HG03354 (cell line): ENCODE measurements at regions not wholly inside any gene's neighbourhood (a gene's known extent, or its start where the extent isn't known, plus 50 kb on each side); places are given as distances from the start of the nearest gene placed in this dataset.

Experiments used
- ATAC-seq: cut with Tn5 transposase; IDR thresholded peaks from one replicate; pipeline ENCODE4 v1.9.1; 2021; ENCODE audit warnings: mild to moderate bottlenecking; ENCODE audit not compliant: unreplicated experiment, poor library complexity, severe bottlenecking

GRCh38 chr3:95609411-95609810, 1205.0 kb upstream of the EPHA6 start:
- no peak for ATAC-seq

GRCh38 chr3:95612611-95613010, 1201.8 kb upstream of the EPHA6 start:
- ATAC-seq: no peak

GRCh38 chr3:95613993-95614392, 1200.4 kb upstream of the EPHA6 start:
- ATAC-seq: no peak

- ATAC-seq: no peak
Measured at GRCh38 chr3:95615592-95616310, 1198.6 kb upstream of the EPHA6 start.

GRCh38 chr3:95626107-95626506, 1188.3 kb upstream of the EPHA6 start:
- no peak for ATAC-seq

GRCh38 chr3:95627293-95627692, 1187.1 kb upstream of the EPHA6 start:
- no peak for ATAC-seq

GRCh38 chr3:95627697-95628096, 1186.7 kb upstream of the EPHA6 start:
- ATAC-seq: no peak

GRCh38 chr3:95629802-95630201, 1184.6 kb upstream of the EPHA6 start:
- ATAC-seq: no peak

- no peak for ATAC-seq
Measured at GRCh38 chr3:95645291-95645690, 1169.1 kb upstream of the EPHA6 start.

GRCh38 chr3:95654570-95655362, 1159.6 kb upstream of the EPHA6 start:
- ATAC-seq: no peak

- ATAC-seq: no peak
Measured at GRCh38 chr3:95655363-95655986, 1158.9 kb upstream of the EPHA6 start.

GRCh38 chr3:95670765-95671164, 1143.6 kb upstream of the EPHA6 start:
- no peak for ATAC-seq

- ATAC-seq: no peak
Measured at GRCh38 chr3:95673215-95673614, 1141.2 kb upstream of the EPHA6 start.

GRCh38 chr3:95705786-95706418, 1108.5 kb upstream of the EPHA6 start:
- ATAC-seq: peak; percentile 56

- ATAC-seq: no peak
Measured at GRCh38 chr3:95707268-95707667, 1107.1 kb upstream of the EPHA6 start.

- ATAC-seq: no peak
Measured at GRCh38 chr3:95710684-95711083, 1103.7 kb upstream of the EPHA6 start.

- no peak for ATAC-seq
Measured at GRCh38 chr3:95711789-95712188, 1102.6 kb upstream of the EPHA6 start.

GRCh38 chr3:95715128-95715527, 1099.3 kb upstream of the EPHA6 start:
- no peak for ATAC-seq

GRCh38 chr3:95717048-95717447, 1097.3 kb upstream of the EPHA6 start:
- no peak for ATAC-seq

GRCh38 chr3:95718168-95718567, 1096.2 kb upstream of the EPHA6 start:
- no peak for ATAC-seq
